ENCODE measurements at regions not wholly inside any gene's neighbourhood (a gene's known extent, or its start where the extent isn't known, plus 50 kb on each side); places are given as distances from the start of the nearest gene placed in this dataset.

GRCh38 chr4:129377131-129377845, 281.3 kb downstream of the C4orf33 start:
- Histone ChIP-seq H3K27ac (ENCODE audit: low read length) (no peak overlapping the region), H3K9ac (ENCODE audit: low read length) (no peak overlapping the region), H3K9me3 (ENCODE audit: insufficient read depth, low read length) (no peaks in the 10 kb centered on the region), H3K4me2 (ENCODE audit: low read length) (no peak overlapping the region), H3K4me3 (ENCODE audit: low read length) (no peak overlapping the region), H4K20me1 (ENCODE audit: insufficient read depth, low read length) (no peaks in the 10 kb centered on the region), H3K4me1 (ENCODE audit: low read length) (peaks cover 14% of the 10 kb centered on the region), H3K36me3 (replicated peaks; ENCODE audit: low read depth, low read length) (no peaks in the 10 kb centered on the region), H2AFZ (ENCODE audit: low read depth, low read length) (no peak overlapping the region), H3K79me2 (ENCODE audit: low read length) (no peaks in the 10 kb centered on the region), H3K27me3 (ENCODE audit: low read depth, low read length) (peaks cover 9% of the 10 kb centered on the region)
- no peak for TF ChIP-seq EZH2phosphoT487 (IDR thresholded peaks at IDR 0.05; ENCODE audit: low read depth)
- TF ChIP-seq, protein P1, sequence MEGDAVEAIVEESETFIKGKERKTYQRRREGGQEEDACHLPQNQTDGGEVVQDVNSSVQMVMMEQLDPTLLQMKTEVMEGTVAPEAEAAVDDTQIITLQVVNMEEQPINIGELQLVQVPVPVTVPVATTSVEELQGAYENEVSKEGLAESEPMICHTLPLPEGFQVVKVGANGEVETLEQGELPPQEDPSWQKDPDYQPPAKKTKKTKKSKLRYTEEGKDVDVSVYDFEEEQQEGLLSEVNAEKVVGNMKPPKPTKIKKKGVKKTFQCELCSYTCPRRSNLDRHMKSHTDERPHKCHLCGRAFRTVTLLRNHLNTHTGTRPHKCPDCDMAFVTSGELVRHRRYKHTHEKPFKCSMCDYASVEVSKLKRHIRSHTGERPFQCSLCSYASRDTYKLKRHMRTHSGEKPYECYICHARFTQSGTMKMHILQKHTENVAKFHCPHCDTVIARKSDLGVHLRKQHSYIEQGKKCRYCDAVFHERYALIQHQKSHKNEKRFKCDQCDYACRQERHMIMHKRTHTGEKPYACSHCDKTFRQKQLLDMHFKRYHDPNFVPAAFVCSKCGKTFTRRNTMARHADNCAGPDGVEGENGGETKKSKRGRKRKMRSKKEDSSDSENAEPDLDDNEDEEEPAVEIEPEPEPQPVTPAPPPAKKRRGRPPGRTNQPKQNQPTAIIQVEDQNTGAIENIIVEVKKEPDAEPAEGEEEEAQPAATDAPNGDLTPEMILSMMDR (IDR thresholded peaks at IDR 0.05; ENCODE audit: low read depth, low read length): no peak

DNA sequence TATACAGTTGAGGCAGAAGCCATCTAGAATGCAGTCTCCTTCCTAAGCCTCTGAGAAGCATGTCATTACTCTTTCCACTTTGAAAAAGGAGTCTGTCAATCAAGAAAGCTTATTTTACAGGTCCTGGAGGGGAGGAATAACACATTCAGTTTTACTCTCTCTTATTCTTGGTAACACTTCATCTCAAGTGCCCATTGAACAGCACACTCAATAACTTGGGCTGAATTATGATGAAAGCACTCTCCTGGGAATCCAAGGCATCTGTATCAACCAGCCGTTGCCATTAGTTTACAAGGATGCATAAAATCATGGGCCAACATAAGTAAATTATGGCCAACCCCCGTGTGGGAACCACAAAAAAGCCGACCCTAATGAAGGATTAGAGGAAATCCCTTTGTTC, 282.4 kb downstream of the C4orf33 start:
- no peaks in the 10 kb centered on the region for H3K79me2 ChIP-seq (ENCODE audit: low read length)

GRCh38 chr4:129379429-129379828, 283.5 kb downstream of the C4orf33 start:
- peak overlapping the region; percentile 36 for H3K4me2 ChIP-seq (ENCODE audit: low read length)
- TF ChIP-seq, protein P1 (IDR thresholded peaks at IDR 0.05; ENCODE audit: low read depth, low read length): no peak
- TF ChIP-seq EZH2phosphoT487 (IDR thresholded peaks at IDR 0.05; ENCODE audit: low read depth): no peak
- H3K79me2 ChIP-seq (ENCODE audit: low read length): no peaks in the 10 kb centered on the region
- no peak overlapping the region for H3K27ac ChIP-seq (ENCODE audit: low read length)
- no peaks in the 10 kb centered on the region for H3K36me3 ChIP-seq (replicated peaks; ENCODE audit: low read depth, low read length)
- H3K4me3 ChIP-seq (ENCODE audit: low read length): no peak overlapping the region
- H3K27me3 ChIP-seq (ENCODE audit: low read depth, low read length): peaks cover 9% of the 10 kb centered on the region
- no peaks in the 10 kb centered on the region for H4K20me1 ChIP-seq (ENCODE audit: insufficient read depth, low read length)
- H3K4me1 ChIP-seq (ENCODE audit: low read length): peaks cover 14% of the 10 kb centered on the region
- H3K9me3 ChIP-seq (ENCODE audit: insufficient read depth, low read length): no peaks in the 10 kb centered on the region
- no peak overlapping the region for H3K9ac ChIP-seq (ENCODE audit: low read length)
- H2AFZ ChIP-seq (ENCODE audit: low read depth, low read length): no peak overlapping the region

More for the DNA sequence above, 282.4 kb downstream of the C4orf33 start:
- no peaks in the 10 kb centered on the region for H4K20me1 ChIP-seq (ENCODE audit: insufficient read depth, low read length)
- no peaks in the 10 kb centered on the region for H3K36me3 ChIP-seq (replicated peaks; ENCODE audit: low read depth, low read length)
- no peak overlapping the region for H2AFZ ChIP-seq (ENCODE audit: low read depth, low read length)
- no peak for TF ChIP-seq EZH2phosphoT487 (IDR thresholded peaks at IDR 0.05; ENCODE audit: low read depth)
- TF ChIP-seq, protein P1 (IDR thresholded peaks at IDR 0.05; ENCODE audit: low read depth, low read length): no peak
- H3K27me3 ChIP-seq (ENCODE audit: low read depth, low read length): peaks cover 9% of the 10 kb centered on the region
- no peak overlapping the region for H3K4me3 ChIP-seq (ENCODE audit: low read length)
- H3K9me3 ChIP-seq (ENCODE audit: insufficient read depth, low read length): no peaks in the 10 kb centered on the region
- no peak overlapping the region for H3K27ac ChIP-seq (ENCODE audit: low read length)
- peak overlapping the region; percentile 36 for H3K4me2 ChIP-seq (ENCODE audit: low read length)
- H3K9ac ChIP-seq (ENCODE audit: low read length): no peak overlapping the region
- H3K4me1 ChIP-seq (ENCODE audit: low read length): peaks cover 14% of the 10 kb centered on the region

- no peak overlapping the region for H3K4me2 ChIP-seq (ENCODE audit: low read length)
Observed at GRCh38 chr4:129384974-129385373, 289.0 kb downstream of the C4orf33 start.

More at GRCh38 chr4:129384974-129385373, 289.0 kb downstream of the C4orf33 start:
- Histone ChIP-seq H3K4me1 (ENCODE audit: low read length) (no peaks in the 10 kb centered on the region), H3K36me3 (replicated peaks; ENCODE audit: low read depth, low read length) (peaks cover 3% of the 10 kb centered on the region), H3K4me3 (ENCODE audit: low read length) (no peak overlapping the region), H3K27ac (ENCODE audit: low read length) (no peak overlapping the region), H3K79me2 (ENCODE audit: low read length) (no peaks in the 10 kb centered on the region), H2AFZ (ENCODE audit: low read depth, low read length) (no peak overlapping the region), H4K20me1 (ENCODE audit: insufficient read depth, low read length) (no peaks in the 10 kb centered on the region), H3K9me3 (ENCODE audit: insufficient read depth, low read length) (no peaks in the 10 kb centered on the region), H3K27me3 (ENCODE audit: low read depth, low read length) (no peaks in the 10 kb centered on the region), H3K9ac (ENCODE audit: low read length) (no peak overlapping the region)
- TF ChIP-seq EZH2phosphoT487 (IDR thresholded peaks at IDR 0.05; ENCODE audit: low read depth): no peak
- TF ChIP-seq, protein P1 (IDR thresholded peaks at IDR 0.05; ENCODE audit: low read depth, low read length): no peak

Data from OCI-LY3 (cell line).